HG02623 (cell line): ENCODE measurements at regions not wholly inside any gene's neighbourhood (a gene's known extent, or its start where the extent isn't known, plus 50 kb on each side); places are given as distances from the start of the nearest gene placed in this dataset.

Experiments used
- ATAC-seq: cut with Tn5 transposase; IDR thresholded peaks from one replicate; pipeline ENCODE4 v1.9.1; 2021; ENCODE audit warnings: moderate library complexity; ENCODE audit not compliant: unreplicated experiment

DNA sequence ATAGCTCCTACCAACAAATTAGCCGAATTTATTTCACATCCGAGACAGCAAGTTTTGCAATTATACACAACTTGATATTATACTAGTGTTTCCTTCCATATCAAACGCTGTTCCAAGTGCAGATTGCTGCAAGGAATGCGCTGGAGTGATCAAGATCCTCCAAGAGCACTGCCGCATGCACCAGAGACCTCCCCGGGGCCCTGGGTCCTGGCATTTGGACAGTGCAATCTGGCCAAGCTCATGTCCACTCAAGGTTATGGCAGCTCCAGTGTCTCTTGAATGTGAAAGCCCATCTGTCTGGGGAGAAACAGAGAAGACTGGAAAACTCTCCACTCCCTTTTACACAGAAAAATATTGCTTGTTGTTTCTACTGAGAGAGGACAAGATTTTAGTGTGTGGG, 111.9 kb downstream of the HSPH1 start:
- no peak for ATAC-seq

DNA sequence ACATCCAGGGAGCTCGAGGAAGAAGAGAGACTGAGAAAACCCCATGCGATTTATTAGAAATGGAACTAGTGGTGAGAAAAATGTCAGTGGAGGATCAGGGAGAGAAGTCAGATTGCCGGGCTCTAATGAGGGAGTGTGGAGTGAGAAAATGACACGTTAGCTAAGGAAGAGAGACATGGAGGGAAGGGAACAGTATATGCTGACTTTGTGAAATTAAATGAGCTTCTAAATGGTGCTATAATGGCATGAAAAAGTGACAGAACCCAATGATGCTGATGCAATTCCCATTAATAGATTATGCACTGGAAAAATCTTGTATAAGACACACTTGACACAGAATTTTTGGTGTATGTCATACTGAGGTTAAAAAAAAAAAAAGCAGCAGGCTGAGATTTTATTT, 112.6 kb downstream of the HSPH1 start:
- ATAC-seq: no peak

GRCh38 chr13:31048521-31048920, 113.2 kb downstream of the HSPH1 start:
- no peak for ATAC-seq

DNA sequence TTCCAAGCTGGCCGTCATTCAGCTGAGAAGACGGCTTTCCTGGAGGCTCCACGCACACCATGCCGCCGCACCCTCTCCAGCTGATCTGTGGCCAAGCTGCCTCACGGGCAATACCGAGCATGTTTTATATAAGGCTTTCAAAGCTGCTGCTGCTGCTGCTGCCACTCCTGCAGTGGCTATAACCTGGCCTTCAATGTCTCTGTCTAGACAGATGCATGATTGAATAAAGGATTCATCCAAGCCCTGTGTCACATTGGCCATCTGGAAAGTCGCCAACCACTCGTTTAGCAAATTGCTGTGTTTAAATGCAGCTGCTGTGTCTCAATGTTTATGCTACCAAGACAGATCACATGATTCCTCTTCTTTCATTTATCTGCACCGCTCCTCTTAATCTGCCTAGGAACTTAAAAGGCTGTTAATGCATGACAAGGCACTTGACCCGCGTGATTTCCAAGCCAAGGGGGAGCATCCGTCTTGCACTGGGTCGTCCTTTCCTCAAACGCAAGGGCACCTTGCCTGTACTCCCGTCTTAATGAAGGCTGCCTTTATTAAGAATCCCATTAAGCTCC, 114.3 kb downstream of the TEX26 start:
- ATAC-seq: no peak

DNA sequence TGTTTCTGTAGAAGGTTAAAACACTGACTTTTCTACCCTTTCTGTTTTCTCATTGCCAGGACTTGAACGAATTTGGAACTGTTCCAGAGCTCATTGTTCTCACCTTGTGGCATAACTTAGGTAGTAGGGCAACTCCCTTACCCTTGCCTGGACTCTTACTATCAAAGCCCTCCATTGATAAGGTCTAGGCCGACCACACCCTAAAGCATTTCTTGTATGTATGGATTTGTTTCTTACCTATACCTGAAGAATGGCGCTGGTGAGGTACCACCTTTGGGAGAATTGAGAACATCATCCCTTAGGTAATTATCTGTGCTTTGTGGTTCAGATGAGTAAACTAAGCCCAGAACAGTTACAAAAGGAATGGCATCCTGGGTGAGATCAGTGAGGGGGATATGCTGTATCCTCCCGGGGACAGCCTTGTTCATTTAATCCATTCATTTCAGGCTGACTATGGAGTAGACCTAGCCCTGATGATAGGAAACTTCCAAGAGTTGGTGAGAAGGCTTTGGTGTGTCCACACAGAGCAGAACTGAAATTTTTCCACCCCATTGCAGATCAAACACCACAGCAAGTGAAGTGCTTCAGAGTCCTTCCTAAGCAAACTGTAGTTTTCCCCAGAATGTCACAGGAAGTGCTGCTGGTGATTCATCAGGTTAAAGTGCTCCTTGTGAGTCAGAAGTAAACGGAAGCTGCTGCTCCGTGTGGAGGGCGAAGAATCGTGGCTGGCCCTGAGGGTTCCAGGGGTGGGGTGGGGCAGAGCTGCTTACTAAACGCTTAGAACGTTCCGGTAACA, 113.0 kb downstream of the TEX26 start:
- ATAC-seq: peak; percentile 58

DNA sequence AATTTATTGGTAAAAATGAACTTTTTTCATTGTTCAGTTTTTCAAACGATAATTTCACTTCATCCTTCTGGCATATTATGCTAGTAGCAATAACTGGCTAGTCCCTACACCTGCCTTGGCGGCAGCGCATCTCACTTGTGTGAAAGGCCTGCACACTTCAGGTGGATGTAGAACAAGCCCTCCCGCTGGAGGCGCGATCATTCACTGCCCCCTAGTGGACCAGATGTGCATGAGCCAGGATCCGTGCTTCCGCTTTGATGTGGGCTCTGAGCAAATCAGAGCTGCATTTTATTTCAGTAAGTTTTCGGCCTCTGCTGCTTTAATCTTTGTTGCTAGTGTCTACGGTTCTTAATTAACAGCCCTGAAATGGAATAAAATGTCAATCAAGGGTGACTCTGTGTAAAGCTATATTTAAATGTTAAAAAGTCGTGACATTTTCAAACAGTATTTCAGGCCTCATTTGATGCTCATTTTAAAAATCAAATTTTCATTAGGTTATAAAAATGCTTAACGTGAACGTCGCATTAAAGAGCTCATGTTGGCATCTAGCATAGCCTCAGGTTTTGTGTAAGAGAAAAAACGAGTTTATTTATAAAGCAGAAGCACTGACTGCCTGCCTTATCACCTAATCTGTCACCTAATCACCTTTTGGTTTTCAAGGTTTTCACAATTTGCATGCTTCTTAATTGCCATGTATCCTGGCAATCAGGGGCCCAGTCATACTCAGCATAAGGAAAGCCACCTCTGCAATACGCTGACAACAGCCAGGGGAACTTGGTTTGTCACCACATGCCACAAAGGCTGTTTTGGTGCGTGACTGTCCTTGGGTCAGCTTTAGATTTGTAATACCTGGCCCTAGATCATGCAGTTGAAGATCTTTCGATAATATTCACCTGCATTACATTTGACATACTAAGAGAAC, 112.2 kb downstream of the TEX26 start:
- ATAC-seq: no peak

DNA sequence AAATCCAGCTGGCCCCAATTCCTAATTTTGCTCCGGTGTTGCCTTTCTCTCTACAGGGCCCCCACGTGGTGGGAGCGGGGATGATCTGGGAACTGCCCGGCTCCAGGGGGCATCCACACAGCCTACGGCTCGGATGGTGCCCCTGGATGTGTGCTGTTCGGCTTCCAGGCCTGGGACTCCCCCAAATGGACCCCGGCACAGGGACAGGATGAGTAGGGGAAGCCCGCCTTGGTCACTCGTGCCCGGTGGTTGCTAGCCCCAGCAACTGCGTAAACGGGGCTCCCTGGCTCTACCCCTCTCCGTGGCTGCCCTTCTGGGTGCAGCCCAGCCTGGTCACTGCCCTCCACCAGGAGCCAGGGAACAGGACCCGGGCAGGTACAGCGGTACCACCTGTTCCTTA, 111.5 kb downstream of the TEX26 start:
- no peak for ATAC-seq

DNA sequence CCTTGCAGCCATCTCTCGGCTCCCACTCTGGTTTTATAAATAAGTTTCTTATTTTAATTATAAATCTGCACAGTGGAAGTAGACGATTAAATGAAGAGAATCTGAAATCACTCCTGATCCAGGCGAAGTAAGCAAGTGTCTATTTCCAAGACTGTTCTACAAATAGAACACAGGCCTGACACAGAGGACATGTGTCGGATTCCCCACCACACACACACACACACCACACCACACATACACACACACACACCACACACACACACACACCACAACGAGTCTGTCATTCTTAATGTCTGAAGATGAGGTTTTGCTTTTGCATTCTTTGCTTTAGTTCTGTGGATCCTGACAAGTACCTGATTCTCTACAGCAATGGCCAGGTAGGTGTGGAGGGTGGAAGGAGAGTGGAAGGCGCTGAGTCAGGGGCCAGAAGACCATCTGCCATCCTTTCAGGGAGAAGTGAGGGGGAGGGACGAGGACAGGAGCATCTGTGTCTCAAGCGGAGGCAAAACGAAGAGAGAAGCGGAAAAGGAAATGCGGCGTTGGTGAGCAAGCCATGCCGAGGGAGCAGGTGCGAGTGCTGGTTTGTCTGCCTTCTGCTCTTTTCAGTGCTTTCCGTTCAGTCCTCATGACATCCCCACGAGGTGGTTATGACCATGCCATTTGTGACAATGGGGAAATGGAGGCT, 110.2 kb downstream of the TEX26 start:
- no peak for ATAC-seq

DNA sequence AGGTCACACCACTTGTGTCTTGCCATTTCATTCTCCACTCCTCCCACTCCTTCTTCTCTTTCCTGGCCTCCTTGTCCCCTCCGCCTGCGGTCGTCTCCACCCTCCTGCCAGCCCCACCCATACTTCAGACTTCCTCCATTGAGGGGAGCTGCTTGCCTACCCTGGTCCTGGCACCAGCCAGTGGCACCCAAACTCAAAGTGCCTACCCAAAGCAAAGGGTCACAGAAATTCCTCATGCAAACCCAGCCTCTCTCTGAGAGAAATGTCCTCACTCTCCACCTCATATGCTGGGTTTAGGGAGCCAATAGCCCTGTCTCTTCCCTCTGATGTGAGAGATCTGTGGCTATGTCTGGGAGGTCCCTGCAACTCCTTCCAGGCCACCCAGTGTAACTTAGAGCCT, 109.6 kb downstream of the TEX26 start:
- no peak for ATAC-seq

GRCh38 chr13:31038834-31039552, 106.5 kb downstream of the TEX26 start:
- ATAC-seq: peak; percentile 76

GRCh38 chr13:31037874-31038500, 105.5 kb downstream of the TEX26 start:
- no peak for ATAC-seq

GRCh38 chr13:31036731-31037695, 104.6 kb downstream of the TEX26 start:
- no peak for ATAC-seq

DNA sequence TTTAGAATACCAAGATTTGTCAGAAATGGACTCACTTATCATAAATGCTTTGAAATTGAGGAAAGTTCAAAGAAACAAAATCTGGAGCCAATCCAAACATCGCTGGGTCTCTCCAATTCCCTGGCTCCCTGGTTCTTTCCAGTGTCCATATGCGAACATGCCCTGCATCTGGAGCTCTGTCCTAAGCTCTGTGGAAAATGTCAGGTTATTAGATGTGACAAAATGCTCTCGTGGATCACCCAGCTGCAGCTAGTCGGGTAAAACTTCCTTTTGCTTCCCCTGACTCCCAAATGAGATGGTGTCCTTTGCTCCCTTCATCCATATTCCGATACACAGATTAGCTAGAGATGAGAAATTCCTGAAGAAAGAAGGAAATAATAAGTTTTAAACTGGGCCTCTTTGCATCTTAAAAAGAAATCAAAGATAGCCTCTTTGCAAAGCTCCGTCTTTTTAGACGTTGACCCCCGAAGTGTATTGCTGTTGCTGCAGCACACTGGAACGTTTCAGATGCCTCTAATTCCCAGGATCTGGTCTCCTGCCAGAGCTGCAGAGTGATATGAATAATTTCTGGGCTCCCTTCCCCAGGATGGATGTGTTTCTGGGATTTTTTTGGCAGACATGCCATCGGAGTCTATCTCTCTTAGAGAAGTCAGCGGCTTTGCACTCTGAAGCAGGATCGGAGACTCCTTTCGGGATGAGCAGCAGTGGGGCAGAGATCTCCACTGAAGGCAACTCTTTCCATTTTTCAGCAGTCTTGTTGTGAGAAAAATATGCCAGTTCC, 102.9 kb downstream of the TEX26 start:
- ATAC-seq: no peak

GRCh38 chr13:31032528-31033113, 100.2 kb downstream of the TEX26 start:
- ATAC-seq: no peak

GRCh38 chr13:31031482-31031881, 99.0 kb downstream of the TEX26 start:
- ATAC-seq: no peak

DNA sequence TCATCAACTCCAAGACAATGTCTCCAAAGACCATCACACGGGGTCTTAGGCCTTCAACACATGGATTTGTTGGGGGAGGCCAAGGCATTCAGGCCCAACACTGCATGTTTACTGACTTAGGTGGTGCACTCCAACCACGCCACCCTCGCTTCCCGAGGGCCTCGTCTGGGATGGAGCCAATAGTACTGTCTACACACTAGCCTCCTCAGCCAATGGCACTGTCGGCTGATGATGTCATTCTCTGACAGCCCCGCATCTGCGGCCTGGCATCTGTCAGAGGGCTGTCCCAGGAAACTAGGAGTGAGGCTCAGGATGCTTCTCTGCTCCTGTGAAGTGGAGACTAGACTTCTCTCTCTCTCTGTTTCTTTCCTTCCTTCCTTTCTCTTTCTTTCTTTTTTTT, 96.6 kb downstream of the TEX26 start:
- no peak for ATAC-seq

DNA sequence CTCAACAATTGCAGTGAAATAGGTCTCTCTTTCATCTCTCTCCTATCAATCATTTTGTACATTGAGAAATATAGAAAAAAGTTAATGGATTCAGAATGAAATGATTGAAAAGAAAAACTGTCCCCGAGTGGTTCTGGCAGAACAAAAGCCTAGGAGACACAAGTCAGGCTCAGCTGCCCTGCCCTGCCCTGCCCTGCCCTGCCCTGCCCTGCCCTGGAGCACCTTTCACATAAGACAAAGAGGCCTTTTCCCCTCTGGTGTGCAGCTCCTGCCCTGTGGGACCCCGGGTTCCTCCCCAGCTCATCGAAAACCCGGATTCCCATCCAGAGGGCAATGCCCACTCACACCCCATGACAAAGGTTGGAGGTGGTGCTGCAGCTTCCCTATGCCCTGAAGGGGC, 94.7 kb downstream of the TEX26 start:
- no peak for ATAC-seq
